Osteocyte (in vitro differentiated cells): ENCODE measurements at regions not wholly inside any gene's neighbourhood (a gene's known extent, or its start where the extent isn't known, plus 50 kb on each side); places are given as distances from the start of the nearest gene placed in this dataset.
"Not testable (repeated sequence)": the region's sequence is repeated elsewhere in the genome, so short reads cannot be mapped to it uniquely, and the experiment has no call there.

Source experiments
- DNase-seq: peaks from one replicate; pipeline ENCODE4 v3.0.0; 2021; ENCODE audit warnings: mixed read lengths; ENCODE audit not compliant: unreplicated experiment; ENCODE audit errors: extremely low spot score
- H3K27ac Mint-ChIP-seq: one replicate; pipeline ENCODE4 v1.8.0; 2021; ENCODE audit warnings: mild to moderate bottlenecking, mixed read lengths; ENCODE audit not compliant: unreplicated experiment
- H3K27me3 Mint-ChIP-seq: one replicate; pipeline ENCODE4 v1.8.0; 2021; ENCODE audit warnings: mixed read lengths; ENCODE audit not compliant: unreplicated experiment
- H3K36me3 Mint-ChIP-seq: one replicate; pipeline ENCODE4 v1.8.0; 2021; ENCODE audit warnings: mixed read lengths; ENCODE audit not compliant: unreplicated experiment
- H3K4me1 Mint-ChIP-seq: one replicate; pipeline ENCODE4 v1.8.0; 2021; ENCODE audit warnings: mixed read lengths; ENCODE audit not compliant: unreplicated experiment
- H3K4me3 Mint-ChIP-seq: one replicate; pipeline ENCODE4 v1.8.0; 2021; ENCODE audit warnings: mild to moderate bottlenecking, moderate library complexity, mixed read lengths; ENCODE audit not compliant: unreplicated experiment
- H3K9me3 Mint-ChIP-seq: one replicate; pipeline ENCODE4 v1.8.0; 2021; ENCODE audit warnings: mixed read lengths; ENCODE audit not compliant: unreplicated experiment
- CTCF ChIP-seq: fragments of 200-600 bp; sonication (generic); IDR thresholded peaks from 2 replicates; pipeline ENCODE4 v1.5.0; 2021; ENCODE audit warnings: antibody characterized with exemption, mild to moderate bottlenecking, moderate library complexity

GRCh38 chr1:190942475-190942874 lies 464.8 kb upstream of the BRINP3 start:
- no peaks in the 10 kb centered on the region for H3K4me1 Mint-ChIP-seq
- no peak overlapping the region for H3K27ac Mint-ChIP-seq

GRCh38 chr1:190943722-190944121 lies 466.1 kb upstream of the BRINP3 start:
- not testable (repeated sequence) for H3K27ac Mint-ChIP-seq, H3K4me1 Mint-ChIP-seq, DNase-seq, H3K4me3 Mint-ChIP-seq, H3K9me3 Mint-ChIP-seq, H3K36me3 Mint-ChIP-seq, H3K27me3 Mint-ChIP-seq

More at GRCh38 chr1:190942475-190942874, 464.8 kb upstream of the BRINP3 start:
- no peak overlapping the region for H3K4me3 Mint-ChIP-seq
- H3K9me3 Mint-ChIP-seq, result no peaks in the 10 kb centered on the region
- H3K36me3 Mint-ChIP-seq, result no peaks in the 10 kb centered on the region
- no peaks in the 10 kb centered on the region for H3K27me3 Mint-ChIP-seq
- TF ChIP-seq CTCF, result no peak
- no peak for DNase-seq

GRCh38 chr1:190949939-190950338 lies 472.3 kb upstream of the BRINP3 start:
- Mint-ChIP-seq H3K4me1 (no peaks in the 10 kb centered on the region), H3K27me3 (no peaks in the 10 kb centered on the region), H3K36me3 (no peaks in the 10 kb centered on the region), H3K27ac (no peak overlapping the region), H3K9me3 (peaks cover 3% of the 10 kb centered on the region), H3K4me3 (no peak overlapping the region)
- DNase-seq, result no peak
- TF ChIP-seq CTCF, result no peak

GRCh38 chr1:190957565-190957964 lies 479.9 kb upstream of the BRINP3 start:
- Mint-ChIP-seq H3K9me3 (peaks cover 14% of the 10 kb centered on the region), H3K27me3 (peaks cover 5% of the 10 kb centered on the region), H3K4me3 (no peak overlapping the region), H3K27ac (no peak overlapping the region), H3K36me3 (no peaks in the 10 kb centered on the region), H3K4me1 (no peaks in the 10 kb centered on the region)
- peak; percentile 44 for TF ChIP-seq CTCF
- no peak for DNase-seq

- no peaks in the 10 kb centered on the region for H3K36me3 Mint-ChIP-seq
- H3K27ac Mint-ChIP-seq, result no peak overlapping the region
- H3K4me1 Mint-ChIP-seq, result no peaks in the 10 kb centered on the region
Observed at GRCh38 chr1:190963321-190963720, 485.7 kb upstream of the BRINP3 start.

More at GRCh38 chr1:190963321-190963720, 485.7 kb upstream of the BRINP3 start:
- H3K4me3 Mint-ChIP-seq, result no peak overlapping the region
- no peak for TF ChIP-seq CTCF
- H3K9me3 Mint-ChIP-seq, result peaks cover 19% of the 10 kb centered on the region
- H3K27me3 Mint-ChIP-seq, result peaks cover 14% of the 10 kb centered on the region
- DNase-seq, result no peak
